HCT116 (cell line): ENCODE measurements at regions not wholly inside any gene's neighbourhood (a gene's known extent, or its start where the extent isn't known, plus 50 kb on each side); places are given as distances from the start of the nearest gene placed in this dataset.

ENCODE experiments used
- CEBPB ChIP-seq: IDR thresholded peaks from 2 replicates; pipeline ENCODE4 v1.6.1; 2012; ENCODE audit warnings: low read depth
- CTCF ChIP-seq, 3 experiments: fragments of 200-600 bp in 1 of 3; sonication (generic) in 1 of 3; IDR thresholded peaks in 2 of 3; conservative IDR thresholded peaks in 1 of 3; 2 replicates each; pipeline ENCODE4 v1.5.1; 2012 to 2017; ENCODE audit warnings: low read depth in 2 of 3, low read length in 2 of 3, antibody characterized with exemption in 1 of 3, borderline replicate concordance in 1 of 3, control low read depth in 1 of 3, mild to moderate bottlenecking in 1 of 3, mixed read lengths in 1 of 3, mixed run types in 1 of 3, moderate library complexity in 1 of 3; ENCODE audit not compliant: insufficient read depth in 1 of 3
- POLR2A ChIP-seq: IDR thresholded peaks from 2 replicates; pipeline ENCODE4 v1.7.0; 2011; ENCODE audit warnings: borderline replicate concordance; ENCODE audit not compliant: insufficient read depth, insufficient read length; ENCODE audit errors: extremely low read depth
- REST ChIP-seq: IDR thresholded peaks from 2 replicates; pipeline ENCODE4 v1.6.1; 2012; ENCODE audit warnings: low read depth
- SIN3A ChIP-seq: IDR thresholded peaks from 2 replicates; pipeline ENCODE4 v1.6.1; 2012; ENCODE audit warnings: low read depth
- SRF ChIP-seq: IDR thresholded peaks from 2 replicates; pipeline ENCODE4 v1.6.1; 2012; ENCODE audit warnings: low read depth
- TCF7L2 ChIP-seq: IDR thresholded peaks from 2 replicates; pipeline ENCODE4 v1.7.0; 2011; ENCODE audit warnings: borderline replicate concordance, inconsistent platforms; ENCODE audit not compliant: insufficient read depth, insufficient read length; ENCODE audit errors: extremely low read depth
- ZBTB33 ChIP-seq: IDR thresholded peaks from 2 replicates; pipeline ENCODE4 v1.6.1; 2011; ENCODE audit warnings: mild to moderate bottlenecking, low read length, moderate library complexity; ENCODE audit not compliant: insufficient replicate concordance; ENCODE audit errors: extremely low read depth

GRCh38 chr12:89185889-89186288, 166.4 kb downstream of the DUSP6 start:
- TF ChIP-seq CTCF (IDR thresholded peaks at IDR 0.05 in 2 of 3, conservative IDR thresholded peaks at IDR 0.05 in 1 of 3; ENCODE audit: borderline replicate concordance in 1 of 3, insufficient read depth in 1 of 3, low read depth in 2 of 3, low read length in 2 of 3) (no peak), TCF7L2 (no peak), SIN3A (no peak), POLR2A (no peak), ZBTB33 (no peak), CEBPB (no peak), SRF (no peak), REST (no peak)
